Stomach (tissue), 8 donors: ENCODE measurements at regions not wholly inside any gene's neighbourhood (a gene's known extent, or its start where the extent isn't known, plus 50 kb on each side); places are given as distances from the start of the nearest gene placed in this dataset.
"Not testable (repeated sequence)": the region's sequence is repeated elsewhere in the genome, so short reads cannot be mapped to it uniquely, and the experiment has no call there.

Source experiments
- DNase-seq, 2 donors: peaks; one replicate each; pipeline versions ENCODE4 v3.0.0 to v3.0.0-alpha.2; 2013 to 2019
- H3K27ac ChIP-seq, 5 donors: fragments of 200-600 bp in 4 of 5; sonication (generic) in 4 of 5; one replicate each; pipeline ENCODE4 v1.5.1; 2013 to 2019; ENCODE audit warnings: mild to moderate bottlenecking in 1 of 5, moderate library complexity in 1 of 5
- H3K27me3 ChIP-seq, 3 donors: fragments of 200-600 bp; sonication (generic); one replicate each; pipeline ENCODE4 v1.5.1; 2017 to 2019; ENCODE audit warnings: mixed run types in 1 of 3
- H3K36me3 ChIP-seq, 4 donors: fragments of 200-600 bp; sonication (generic); 1 replicate in 3 of 4; 2 replicates in 1 of 4; pipeline ENCODE4 v1.5.1; 2016 to 2019
- H3K4me1 ChIP-seq, 4 donors: fragments of 200-600 bp; sonication (generic); one replicate each; pipeline ENCODE4 v1.5.1; 2016 to 2019
- H3K4me3 ChIP-seq, 4 donors: fragments of 200-600 bp; sonication (generic) in 3 of 4; one replicate each; pipeline ENCODE4 v1.5.1; 2016 to 2019; ENCODE audit warnings: mild to moderate bottlenecking in 1 of 4
- H3K9me3 ChIP-seq, 4 donors: fragments of 200-600 bp; sonication (generic); one replicate each; pipeline ENCODE4 v1.5.1; 2016 to 2019
- CTCF ChIP-seq, 7 experiments: fragments of 450-650 bp in 4 of 7; fragments of 200-600 bp in 3 of 7; sonication (generic) in 3 of 7; IDR thresholded peaks; one replicate each; pipeline ENCODE4 v1.5.1; 2016 to 2019; ENCODE audit warnings: antibody characterized with exemption in 7 of 7, control low read depth in 2 of 7, mild to moderate bottlenecking in 1 of 7
- EP300 ChIP-seq: sonication (generic); formaldehyde crosslinking; IDR thresholded peaks from one replicate; pipeline ENCODE4 v1.6.1; 2017; ENCODE audit warnings: antibody characterized with exemption
- POLR2A ChIP-seq, 4 donors: fragments of 450-650 bp; IDR thresholded peaks; one replicate each; pipeline ENCODE4 v1.6.1; 2016; ENCODE audit warnings: antibody characterized with exemption in 4 of 4, control low read depth in 2 of 4, mild to moderate bottlenecking in 1 of 4, moderate library complexity in 1 of 4
- POLR2AphosphoS5 ChIP-seq, 3 donors: sonication (generic); formaldehyde crosslinking; IDR thresholded peaks; one replicate each; pipeline ENCODE4 v1.6.1; 2016; ENCODE audit warnings: antibody characterized with exemption in 3 of 3
- WGBS, 5 donors: extraction: QIAGEN DNeasy Blood & Tissue Kit in 3 of 5; methylation state at CpG; one replicate each; pipeline versions ENCODE4 v1.1.5 to v1.1.7; 2013 to 2018; 5-methylcytosine and 5-hydroxymethylcytosine counted together
- intact Hi-C: fragments of 100-400 bp; cut with DNase I; formaldehyde crosslinking; loops from one replicate; pipeline ENCODE4 v1.15.1; 2023; ENCODE audit warnings: low total_unique reads
- donor health status: healthy with polysubstance abuse.
- donor health status: Bipolar disorder and iron deficiency.
- donor health status: healthy.

- TF ChIP-seq CTCF (IDR thresholded peaks at IDR 0.05) (no peak), EP300 (no peak), POLR2AphosphoS5 (IDR thresholded peaks at IDR 0.05) (no peak), POLR2A (IDR thresholded peaks at IDR 0.05) (no peak)
- no peaks in the 10 kb centered on the region for H3K27me3 ChIP-seq
- no peaks in the 10 kb centered on the region for H3K4me1 ChIP-seq
- no peaks in the 10 kb centered on the region for H3K9me3 ChIP-seq
- no peak for DNase-seq
- H3K4me3 ChIP-seq, result no peak overlapping the region
- intact Hi-C loops, result no loop called here
- no peaks in the 10 kb centered on the region for H3K36me3 ChIP-seq
- WGBS, 5 donors, result 87 to 90% (median 90%) methylated on average over 3 of the region's 3 CpGs
- H3K27ac ChIP-seq, result no peak overlapping the region
These were observed 126.3 kb upstream of the RXFP1 start for GRCh38 chr4:158395343-158395742.

- H3K9me3 ChIP-seq, result no peaks in the 10 kb centered on the region
These were observed 125.8 kb upstream of the RXFP1 start for GRCh38 chr4:158395889-158396288.

GRCh38 chr4:158397781-158398180 is 123.9 kb upstream of the RXFP1 start:
- H3K4me3 ChIP-seq, result no peak overlapping the region
- no peak for TF ChIP-seq POLR2A (IDR thresholded peaks at IDR 0.05)
- no peak for TF ChIP-seq CTCF (IDR thresholded peaks at IDR 0.05)
- no peak for TF ChIP-seq EP300
- H3K27me3 ChIP-seq, result no peaks in the 10 kb centered on the region
- no peaks in the 10 kb centered on the region for H3K4me1 ChIP-seq
- intact Hi-C loops, result no loop called here
- H3K9me3 ChIP-seq, result no peaks in the 10 kb centered on the region
- DNase-seq, result no peak
- H3K27ac ChIP-seq, result no peak overlapping the region
- no peaks in the 10 kb centered on the region for H3K36me3 ChIP-seq
- WGBS, 5 donors, result 85 to 95% (median 91%) methylated on average over 2 of the region's 2 CpGs

More at GRCh38 chr4:158395889-158396288, 125.8 kb upstream of the RXFP1 start:
- TF ChIP-seq EP300 (no peak), POLR2AphosphoS5 (IDR thresholded peaks at IDR 0.05) (no peak), CTCF (IDR thresholded peaks at IDR 0.05) (no peak), POLR2A (IDR thresholded peaks at IDR 0.05) (no peak)
- Histone ChIP-seq H3K4me1 (no peaks in the 10 kb centered on the region), H3K27ac (no peak overlapping the region), H3K36me3 (no peaks in the 10 kb centered on the region), H3K4me3 (no peak overlapping the region), H3K27me3 (no peaks in the 10 kb centered on the region)
- intact Hi-C loops, result no loop called here
- WGBS, 5 donors, result 51 to 69% (median 60%) methylated on average over 2 of the region's 2 CpGs
- DNase-seq, result no peak

- H3K36me3 ChIP-seq, H3K4me3 ChIP-seq, H3K9me3 ChIP-seq, H3K4me1 ChIP-seq, intact Hi-C loops, H3K27me3 ChIP-seq, DNase-seq, H3K27ac ChIP-seq: not testable (repeated sequence)
- 91 to 97% (median 96%) methylated on average over 19 to 29 of the region's 29 CpGs for WGBS, 5 donors
These were observed 113.7 kb upstream of the RXFP1 start for GRCh38 chr4:158407961-158408360.

- DNase-seq, result peak in 1 of 2 donors; percentile 9
- Histone ChIP-seq H3K27ac (no peak overlapping the region), H3K9me3 (peaks cover 0 to 1% (median 0%) of the 10 kb centered on the region in 4 donors), H3K4me1 (no peaks in the 10 kb centered on the region), H3K36me3 (no peaks in the 10 kb centered on the region), H3K27me3 (no peaks in the 10 kb centered on the region), H3K4me3 (no peak overlapping the region)
- intact Hi-C loops, result no loop called here
- WGBS, 5 donors, result 68 to 79% (median 74%) methylated on average over 3 of the region's 3 CpGs
- TF ChIP-seq EP300, result no peak
- no peak for TF ChIP-seq CTCF (IDR thresholded peaks at IDR 0.05)
- TF ChIP-seq POLR2AphosphoS5 (IDR thresholded peaks at IDR 0.05), result no peak
- TF ChIP-seq POLR2A (IDR thresholded peaks at IDR 0.05), result no peak
These were observed 111.4 kb upstream of the RXFP1 start for GRCh38 chr4:158410272-158410671.
